IMR-90 (cell line): ENCODE measurements at regions not wholly inside any gene's neighbourhood (a gene's known extent, or its start where the extent isn't known, plus 50 kb on each side); places are given as distances from the start of the nearest gene placed in this dataset.

Experiments used
- ATAC-seq: fragments of 200-7000 bp; cut with Tn5 transposase; 2 replicates; pipeline ENCODE4 v1.9.1; 2020; ENCODE audit warnings: low read depth, mild to moderate bottlenecking, moderate library complexity
- BruUV-seq: library from RNA; stranded (reverse); fragments of 400-500 nt; replicated peaks from 2 replicates; lab custom pipeline; 2021; lab: Mats Ljungman, UMichigan
- CTCF ChIA-PET: fragments of 300-600 bp; formaldehyde crosslinking; extraction: SDS; loops from one replicate; lab custom pipeline; 2021; ENCODE audit warnings: antibody characterized with exemption; lab: Yijun Ruan, JAX
- POLR2A ChIA-PET: fragments of 300-600 bp; sonication (Branson Sonifier 250); formaldehyde crosslinking; loops from one replicate; lab custom pipeline; 2022; ENCODE audit warnings: antibody characterized with exemption; ENCODE audit not compliant: unreplicated experiment; lab: Charles Lee
- DNase-seq: peaks from one replicate; pipeline ENCODE4 v3.0.0; 2013
- H2AFZ ChIP-seq: replicated peaks from 2 replicates; pipeline ENCODE3; 2013; ENCODE audit warnings: low read length, mild to moderate bottlenecking; ENCODE audit not compliant: poor library complexity
- H2AK5ac ChIP-seq: 2 replicates; pipeline ENCODE4 v1.6.1; 2013; ENCODE audit warnings: low read depth, low read length, inconsistent platforms
- H2AK9ac ChIP-seq: replicated peaks from 2 replicates; pipeline ENCODE3; 2013; ENCODE audit warnings: mild to moderate bottlenecking, low read depth, low read length, moderate library complexity; ENCODE audit not compliant: poor library complexity
- H2BK120ac ChIP-seq: 2 replicates; pipeline ENCODE4 v1.6.1; 2013; ENCODE audit warnings: low read depth, low read length, inconsistent platforms
- H2BK15ac ChIP-seq: 3 replicates; pipeline ENCODE4 v1.6.1; 2013; ENCODE audit warnings: low read depth, low read length, inconsistent platforms
- H2BK20ac ChIP-seq: 2 replicates; pipeline ENCODE4 v1.6.1; 2013; ENCODE audit warnings: low read depth, mild to moderate bottlenecking, inconsistent platforms, low read length, moderate library complexity
- H2BK5ac ChIP-seq: 2 replicates; pipeline ENCODE4 v1.6.1; 2013; ENCODE audit warnings: mild to moderate bottlenecking, low read depth, low read length, inconsistent platforms; ENCODE audit not compliant: poor library complexity, severe bottlenecking
- H3K14ac ChIP-seq: replicated peaks from 2 replicates; pipeline ENCODE4 v1.6.1; 2013; ENCODE audit warnings: low read depth, low read length, inconsistent platforms
- H3K18ac ChIP-seq: 2 replicates; pipeline ENCODE4 v1.6.1; 2013; ENCODE audit warnings: low read depth, low read length, control low read depth
- H3K23ac ChIP-seq: 2 replicates; pipeline ENCODE4 v1.6.1; 2013; ENCODE audit warnings: low read depth, low read length, inconsistent platforms
- H3K27ac ChIP-seq: 2 replicates; pipeline ENCODE4 v1.5.1; 2013; ENCODE audit warnings: mild to moderate bottlenecking, control low read depth, low read length; ENCODE audit not compliant: insufficient read depth
- H3K27me3 ChIP-seq: 2 replicates; pipeline ENCODE4 v1.6.1; 2013; ENCODE audit warnings: low read length; ENCODE audit not compliant: control insufficient read depth, insufficient read depth
- H3K36me3 ChIP-seq: 2 replicates; pipeline ENCODE4 v1.6.1; 2013; ENCODE audit warnings: low read length, mixed read lengths; ENCODE audit not compliant: control insufficient read depth, insufficient read depth
- H3K4ac ChIP-seq: 2 replicates; pipeline ENCODE4 v1.6.1; 2013; ENCODE audit warnings: low read depth, low read length, inconsistent platforms
- H3K4me1 ChIP-seq: 2 replicates; pipeline ENCODE4 v1.6.1; 2013; ENCODE audit warnings: low read length, mixed read lengths; ENCODE audit not compliant: control insufficient read depth, insufficient read depth
- H3K4me2 ChIP-seq: 2 replicates; pipeline ENCODE4 v1.6.1; 2013; ENCODE audit warnings: low read depth, mild to moderate bottlenecking, control low read depth, low read length, moderate library complexity
- H3K4me3 ChIP-seq: 2 replicates; pipeline ENCODE4 v1.5.1; 2013; ENCODE audit warnings: low read depth, mild to moderate bottlenecking, control low read depth, low read length, moderate library complexity; ENCODE audit not compliant: insufficient read depth
- H3K56ac ChIP-seq: 2 replicates; pipeline ENCODE4 v1.6.1; 2013; ENCODE audit warnings: low read length, inconsistent platforms; ENCODE audit not compliant: insufficient read depth; ENCODE audit errors: extremely low read depth
- H3K79me1 ChIP-seq, 2 experiments: 2 replicates each; pipeline ENCODE4 v1.6.1; 2013; ENCODE audit warnings: low read length in 2 of 2, inconsistent platforms in 1 of 2, low read depth in 1 of 2
- H3K9ac ChIP-seq: 2 replicates; pipeline ENCODE4 v1.6.1; 2013; ENCODE audit warnings: low read depth, low read length, control low read depth
- H3K9me1 ChIP-seq: 2 replicates; pipeline ENCODE4 v1.6.1; 2013; ENCODE audit warnings: low read length, inconsistent platforms; ENCODE audit not compliant: insufficient read depth
- H3K9me3 ChIP-seq: 2 replicates; pipeline ENCODE4 v1.6.1; 2013; ENCODE audit warnings: low read length; ENCODE audit not compliant: control insufficient read depth, insufficient read depth
- H4K20me1 ChIP-seq: 2 replicates; pipeline ENCODE4 v1.6.1; 2013; ENCODE audit warnings: low read length, inconsistent platforms; ENCODE audit not compliant: insufficient read depth
- H4K5ac ChIP-seq: 2 replicates; pipeline ENCODE4 v1.6.1; 2013; ENCODE audit warnings: mild to moderate bottlenecking, low read depth, low read length, control low read depth
- H4K8ac ChIP-seq, 2 experiments: 2 replicates each; pipeline ENCODE4 v1.6.1; 2013; ENCODE audit warnings: low read depth in 2 of 2, low read length in 2 of 2, control low read depth in 1 of 2, inconsistent platforms in 1 of 2
- H4K91ac ChIP-seq: 2 replicates; pipeline ENCODE4 v1.6.1; 2013; ENCODE audit warnings: low read depth, low read length, inconsistent platforms; ENCODE audit not compliant: insufficient read depth
- BHLHE40 ChIP-seq: fragments of 150-350 bp; IDR thresholded peaks from 2 replicates; pipeline ENCODE4 v1.6.1; 2016; ENCODE audit warnings: mild to moderate bottlenecking, low read depth, low read length
- CEBPB ChIP-seq: IDR thresholded peaks from 2 replicates; pipeline ENCODE4 v1.6.1; 2012; ENCODE audit warnings: low read depth, low read length, improper control_type of control experiment
- CHD1 ChIP-seq: IDR thresholded peaks from 2 replicates; pipeline ENCODE4 v1.6.1; 2012; ENCODE audit warnings: low read depth, low read length, improper control_type of control experiment
- FOS ChIP-seq: fragments of 150-350 bp; IDR thresholded peaks from 2 replicates; pipeline ENCODE4 v1.6.1; 2016; ENCODE audit warnings: low read depth, low read length
- MAFK ChIP-seq: IDR thresholded peaks from 2 replicates; pipeline ENCODE4 v1.6.1; 2012; ENCODE audit warnings: low read depth, low read length, improper control_type of control experiment
- MAZ ChIP-seq: IDR thresholded peaks from 2 replicates; pipeline ENCODE4 v1.6.1; 2012; ENCODE audit warnings: low read depth, mild to moderate bottlenecking, low read length, improper control_type of control experiment, moderate library complexity, borderline replicate concordance
- MXI1 ChIP-seq: IDR thresholded peaks from 2 replicates; pipeline ENCODE4 v1.6.1; 2012; ENCODE audit warnings: low read depth, mild to moderate bottlenecking, low read length, moderate library complexity, borderline replicate concordance
- NFE2L2 ChIP-seq: fragments of 150-350 bp; IDR thresholded peaks from 2 replicates; pipeline ENCODE4 v1.6.1; 2016; ENCODE audit warnings: low read depth, mild to moderate bottlenecking, low read length
- POLR2A ChIP-seq: IDR thresholded peaks from 2 replicates; pipeline ENCODE4 v1.6.1; 2012; ENCODE audit warnings: mild to moderate bottlenecking, low read depth, low read length
- RAD21 ChIP-seq: IDR thresholded peaks from 2 replicates; pipeline ENCODE4 v1.6.1; 2012; ENCODE audit warnings: low read length, improper control_type of control experiment
- RCOR1 ChIP-seq: IDR thresholded peaks from 2 replicates; pipeline ENCODE4 v1.6.1; 2012; ENCODE audit warnings: mild to moderate bottlenecking, low read length, improper control_type of control experiment; ENCODE audit not compliant: insufficient replicate concordance
- RFX5 ChIP-seq: IDR thresholded peaks from 2 replicates; pipeline ENCODE4 v1.8.0; 2012; ENCODE audit warnings: low read depth, mild to moderate bottlenecking, low read length, moderate library complexity
- SMC3 ChIP-seq: fragments of 150-350 bp; IDR thresholded peaks from 2 replicates; pipeline ENCODE4 v1.6.1; 2016; ENCODE audit warnings: low read depth, mild to moderate bottlenecking, antibody characterized with exemption, low read length, moderate library complexity
- WGBS, 2 experiments: methylation state at CpG; one replicate each; pipeline versions ENCODE4 v1.1.5 to v1.1.7; 2013; ENCODE audit warnings: missing lambda C conversion rate in 2 of 2; ENCODE audit not compliant: insufficient read length in 1 of 2; ENCODE audit errors: extremely low coverage in 2 of 2; 5-methylcytosine and 5-hydroxymethylcytosine counted together
- dilution Hi-C: fragments of 300-500 bp; cut with HindIII; formaldehyde crosslinking; loops from one replicate; pipeline ENCODE4 v1.14.3; 2018; ENCODE audit warnings: low sequenced_read_pairs; ENCODE audit not compliant: unreplicated experiment
- in situ Hi-C: fragments of 300-500 bp; cut with MboI; formaldehyde crosslinking; loops from 3 replicates; pipeline ENCODE4 v1.14.3; 2019; ENCODE audit warnings: low sequenced_read_pairs, inconsistent platforms, mixed read lengths
- intact Hi-C: fragments of 100-400 bp; cut with micrococcal nuclease; formaldehyde crosslinking; loops from 2 replicates; pipeline ENCODE4 v1.10.0; 2022
- TF ChIP-seq, protein P1 (sequence below): conservative IDR thresholded peaks from 2 replicates; pipeline ENCODE4 v1.5.1; 2012; ENCODE audit warnings: mild to moderate bottlenecking, low read depth, low read length, improper control_type of control experiment
- TF ChIP-seq, protein P2 (sequence below): fragments of 150-350 bp; IDR thresholded peaks from 2 replicates; pipeline ENCODE4 v1.6.1; 2017; ENCODE audit warnings: mild to moderate bottlenecking, antibody characterized with exemption, low read length, low read depth
- TF ChIP-seq, protein P3 (sequence below): fragments of 150-350 bp; IDR thresholded peaks from 2 replicates; pipeline ENCODE4 v1.6.1; 2016; ENCODE audit warnings: low read depth, mild to moderate bottlenecking, low read length, moderate library complexity, borderline replicate concordance

DNA sequence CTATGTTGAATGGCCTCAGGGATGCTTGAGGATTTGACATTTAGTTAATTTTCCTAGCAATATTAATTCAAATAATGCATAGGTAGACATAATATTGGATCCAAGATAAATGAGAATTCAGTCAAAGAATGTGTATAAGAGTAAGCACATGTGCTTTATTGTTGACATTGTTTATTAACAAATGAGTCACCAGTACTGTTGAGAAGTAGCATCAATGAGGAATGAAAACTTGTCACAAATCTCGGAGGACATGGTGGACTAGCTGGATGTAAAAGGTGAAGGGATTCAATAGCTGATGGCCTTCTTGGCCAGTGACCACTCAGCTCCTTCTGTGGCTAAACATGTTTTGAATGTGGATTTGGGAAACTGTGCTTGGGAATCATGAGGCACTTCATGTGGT is 1137.0 kb downstream of the HACE1 start:
- ATAC-seq: no peak
- in situ Hi-C loops: no loop called here
- intact Hi-C loops: no loop called here

More for the DNA sequence above, 1137.0 kb downstream of the HACE1 start:
- Histone ChIP-seq H4K8ac (no peak overlapping the region), H4K20me1 (no peaks in the 10 kb centered on the region), H4K5ac (no peak overlapping the region), H3K56ac (no peak overlapping the region), H3K9me3 (no peaks in the 10 kb centered on the region), H2AK5ac (no peak overlapping the region), H3K4me3 (no peak overlapping the region), H2AFZ (no peak overlapping the region), H3K79me1 (no peaks in the 10 kb centered on the region), H3K27me3 (no peaks in the 10 kb centered on the region), H2BK5ac (no peak overlapping the region), H2BK120ac (no peak overlapping the region), H3K36me3 (no peaks in the 10 kb centered on the region), H3K4me1 (no peaks in the 10 kb centered on the region), H3K14ac (no peak overlapping the region), H4K91ac (no peak overlapping the region), H3K18ac (no peak overlapping the region), H3K23ac (no peak overlapping the region), H3K9me1 (no peaks in the 10 kb centered on the region), H2AK9ac (no peak overlapping the region), H2BK15ac (no peak overlapping the region), H2BK20ac (no peak overlapping the region), H3K4me2 (no peak overlapping the region), H3K4ac (no peak overlapping the region), H3K27ac (no peak overlapping the region), H3K9ac (no peak overlapping the region)
- WGBS, 2 experiments: 83% methylated on average over 1 of the region's 1 CpG; no CpG with 5 or more reads in 1 of the 2 experiments
- POLR2A ChIA-PET: no interaction called here
- dilution Hi-C loops: no loop called here
- DNase-seq: no peak
- TF ChIP-seq POLR2A: no peak
- TF ChIP-seq, protein P1, sequence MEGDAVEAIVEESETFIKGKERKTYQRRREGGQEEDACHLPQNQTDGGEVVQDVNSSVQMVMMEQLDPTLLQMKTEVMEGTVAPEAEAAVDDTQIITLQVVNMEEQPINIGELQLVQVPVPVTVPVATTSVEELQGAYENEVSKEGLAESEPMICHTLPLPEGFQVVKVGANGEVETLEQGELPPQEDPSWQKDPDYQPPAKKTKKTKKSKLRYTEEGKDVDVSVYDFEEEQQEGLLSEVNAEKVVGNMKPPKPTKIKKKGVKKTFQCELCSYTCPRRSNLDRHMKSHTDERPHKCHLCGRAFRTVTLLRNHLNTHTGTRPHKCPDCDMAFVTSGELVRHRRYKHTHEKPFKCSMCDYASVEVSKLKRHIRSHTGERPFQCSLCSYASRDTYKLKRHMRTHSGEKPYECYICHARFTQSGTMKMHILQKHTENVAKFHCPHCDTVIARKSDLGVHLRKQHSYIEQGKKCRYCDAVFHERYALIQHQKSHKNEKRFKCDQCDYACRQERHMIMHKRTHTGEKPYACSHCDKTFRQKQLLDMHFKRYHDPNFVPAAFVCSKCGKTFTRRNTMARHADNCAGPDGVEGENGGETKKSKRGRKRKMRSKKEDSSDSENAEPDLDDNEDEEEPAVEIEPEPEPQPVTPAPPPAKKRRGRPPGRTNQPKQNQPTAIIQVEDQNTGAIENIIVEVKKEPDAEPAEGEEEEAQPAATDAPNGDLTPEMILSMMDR: no peak
- TF ChIP-seq, protein P2, sequence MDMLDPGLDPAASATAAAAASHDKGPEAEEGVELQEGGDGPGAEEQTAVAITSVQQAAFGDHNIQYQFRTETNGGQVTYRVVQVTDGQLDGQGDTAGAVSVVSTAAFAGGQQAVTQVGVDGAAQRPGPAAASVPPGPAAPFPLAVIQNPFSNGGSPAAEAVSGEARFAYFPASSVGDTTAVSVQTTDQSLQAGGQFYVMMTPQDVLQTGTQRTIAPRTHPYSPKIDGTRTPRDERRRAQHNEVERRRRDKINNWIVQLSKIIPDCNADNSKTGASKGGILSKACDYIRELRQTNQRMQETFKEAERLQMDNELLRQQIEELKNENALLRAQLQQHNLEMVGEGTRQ: no peak
- no peak for TF ChIP-seq NFE2L2
- no peak for TF ChIP-seq RCOR1
- no peak for TF ChIP-seq MXI1
- TF ChIP-seq CEBPB: no peak
- TF ChIP-seq FOS: no peak
- no peak for TF ChIP-seq MAFK
- TF ChIP-seq BHLHE40: no peak
- no peak for TF ChIP-seq MAZ
- no peak for TF ChIP-seq CHD1
- TF ChIP-seq RFX5: no peak
- TF ChIP-seq, protein P3, sequence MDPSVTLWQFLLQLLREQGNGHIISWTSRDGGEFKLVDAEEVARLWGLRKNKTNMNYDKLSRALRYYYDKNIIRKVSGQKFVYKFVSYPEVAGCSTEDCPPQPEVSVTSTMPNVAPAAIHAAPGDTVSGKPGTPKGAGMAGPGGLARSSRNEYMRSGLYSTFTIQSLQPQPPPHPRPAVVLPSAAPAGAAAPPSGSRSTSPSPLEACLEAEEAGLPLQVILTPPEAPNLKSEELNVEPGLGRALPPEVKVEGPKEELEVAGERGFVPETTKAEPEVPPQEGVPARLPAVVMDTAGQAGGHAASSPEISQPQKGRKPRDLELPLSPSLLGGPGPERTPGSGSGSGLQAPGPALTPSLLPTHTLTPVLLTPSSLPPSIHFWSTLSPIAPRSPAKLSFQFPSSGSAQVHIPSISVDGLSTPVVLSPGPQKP: no peak
- no peak for TF ChIP-seq RAD21
- no peak for TF ChIP-seq SMC3
- no TSS peak for BruUV-seq
- CTCF ChIA-PET: no interaction called here
